Stimulated activated CD4-positive, alpha-beta T cell treated with anti-CD3 and anti-CD28 coated beads, Interleukin-12 subunit alpha, Interleukin-12 subunit beta, amount 100 ng/mL, for 4 hours (primary cell): ENCODE measurements at regions not wholly inside any gene's neighbourhood (a gene's known extent, or its start where the extent isn't known, plus 50 kb on each side); places are given as distances from the start of the nearest gene placed in this dataset.
"Not testable (repeated sequence)": the region's sequence is repeated elsewhere in the genome, so short reads cannot be mapped to it uniquely, and the experiment has no call there.

Experiments
- DNase-seq: peaks from one replicate; pipeline ENCODE4 v3.0.0-alpha.2; 2020

- DNase-seq, result no peak
These were observed 286.3 kb downstream of the RAP2B start for GRCh38 chr3:153448151-153448829.

GRCh38 chr3:153456833-153457545 lies 295.0 kb downstream of the RAP2B start:
- DNase-seq, result no peak

- no peak for DNase-seq
These were observed 296.9 kb downstream of the RAP2B start for GRCh38 chr3:153458881-153459280.

DNA sequence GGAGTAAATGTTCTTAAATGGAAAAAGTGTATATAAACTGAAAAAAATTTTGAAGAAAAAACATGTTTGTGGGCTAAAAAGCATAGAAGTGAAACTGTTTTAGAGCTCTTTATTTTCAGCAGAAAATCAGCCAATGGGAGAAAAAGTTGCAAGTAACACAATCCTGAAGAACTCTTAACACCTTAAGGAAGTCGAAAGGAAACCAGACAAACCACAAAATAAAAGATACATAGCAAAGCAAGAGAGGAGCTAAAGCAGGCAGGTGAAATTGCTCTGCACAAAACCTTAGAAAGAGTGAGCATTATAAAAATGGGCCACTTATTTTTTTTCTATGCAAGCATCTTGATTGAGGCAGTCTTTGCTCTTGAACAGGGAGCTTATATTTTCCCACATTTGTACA lies 300.5 kb downstream of the RAP2B start:
- DNase-seq, result no peak

- DNase-seq, result no peak
These were observed 301.9 kb downstream of the RAP2B start for GRCh38 chr3:153463895-153464294.

DNA sequence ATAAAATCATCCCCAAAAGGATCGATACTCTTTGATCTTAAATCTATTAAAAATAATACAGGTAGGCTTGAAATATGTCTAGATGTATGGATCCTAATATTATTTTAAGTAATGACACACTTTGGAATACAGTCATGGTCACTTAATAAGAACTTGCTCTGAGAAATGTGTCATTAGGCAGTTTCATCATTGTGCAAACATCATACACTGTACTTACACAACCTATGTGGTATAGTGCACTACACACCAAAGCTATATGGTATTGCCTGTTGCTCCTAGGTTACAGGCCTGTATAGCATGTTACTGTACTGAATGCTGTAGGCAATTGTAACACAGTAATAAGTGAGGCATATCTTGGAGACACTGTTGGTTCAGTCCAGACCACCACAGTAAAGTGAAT lies 307.1 kb downstream of the RAP2B start:
- no peak for DNase-seq

DNA sequence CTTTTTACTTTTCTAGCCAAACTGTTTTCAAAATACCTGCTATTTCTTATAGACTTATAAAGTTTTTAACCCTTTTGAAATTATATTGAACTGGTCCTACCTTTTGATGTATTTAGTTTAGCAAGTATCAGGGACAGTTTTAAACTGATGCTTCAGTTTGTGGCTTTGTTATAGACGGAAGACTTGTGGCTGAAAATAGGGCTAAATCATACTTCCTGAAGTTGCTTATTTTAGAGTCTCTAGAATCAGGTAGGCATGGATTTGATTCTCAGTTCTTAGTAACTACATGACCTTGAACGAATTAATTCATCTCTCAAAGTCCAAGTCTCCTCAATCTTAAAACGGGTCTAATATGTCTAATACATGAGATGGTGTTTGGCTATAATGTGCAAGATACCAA lies 322.8 kb downstream of the RAP2B start:
- no peak for DNase-seq

DNA sequence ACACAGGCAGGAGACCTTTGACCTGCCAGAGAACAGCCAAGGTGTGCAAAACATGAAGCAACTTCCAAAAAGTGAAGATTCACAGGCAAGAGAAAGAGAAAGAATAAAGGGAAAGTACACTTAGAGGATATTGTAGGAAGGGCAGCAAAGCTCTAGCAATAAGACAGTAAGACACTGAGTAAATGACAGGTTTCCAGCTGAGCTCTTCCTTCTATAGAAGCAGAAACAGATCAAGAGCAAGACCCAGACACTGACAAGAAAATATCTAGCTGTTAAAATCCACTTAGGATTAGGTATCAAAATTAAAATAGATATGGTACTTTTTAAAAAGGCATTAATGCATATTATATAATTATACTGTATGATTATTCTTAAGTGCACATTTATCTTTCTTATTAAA lies 333.4 kb downstream of the RAP2B start:
- no peak for DNase-seq

DNA sequence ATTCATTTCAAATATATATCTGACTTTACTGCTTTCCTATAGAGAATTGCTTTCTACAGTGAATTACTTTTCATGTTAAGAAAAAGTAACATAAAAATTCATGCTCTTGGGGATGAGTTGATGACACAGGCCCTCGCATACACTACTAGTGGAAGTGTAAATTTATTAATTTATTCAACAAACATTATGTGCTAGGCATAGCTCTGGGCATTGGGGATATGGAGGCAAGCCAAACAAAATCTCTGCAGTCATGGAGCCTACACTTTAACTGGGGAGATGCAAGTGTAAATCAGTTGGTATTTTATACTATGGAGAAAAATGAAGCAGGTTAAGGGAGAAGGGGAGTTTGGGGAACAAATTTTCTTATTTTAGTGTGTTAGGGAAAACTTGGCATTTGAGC lies 340.7 kb downstream of the RAP2B start:
- DNase-seq, result no peak

- DNase-seq, result no peak
These were observed 341.8 kb downstream of the RAP2B start for GRCh38 chr3:153503873-153504272.

DNA sequence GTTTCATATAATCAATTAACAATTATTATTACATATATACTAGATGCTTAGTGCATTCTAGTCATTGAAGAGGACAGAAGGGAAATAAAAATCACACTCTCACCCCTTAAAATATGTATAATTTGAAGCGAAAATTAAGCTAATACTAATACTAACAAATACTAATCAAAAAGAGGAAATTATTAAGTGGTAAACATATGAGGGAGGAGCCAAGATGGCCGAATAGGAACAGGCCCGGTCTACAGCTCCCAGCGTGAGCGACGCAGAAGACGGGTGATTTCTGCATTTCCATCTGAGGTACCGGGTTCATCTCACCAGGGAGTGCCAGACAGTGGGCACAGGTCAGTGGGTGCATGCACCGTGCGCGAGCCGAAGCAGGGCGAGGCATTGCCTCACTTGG lies 344.2 kb downstream of the RAP2B start:
- not testable (repeated sequence) for DNase-seq

DNA sequence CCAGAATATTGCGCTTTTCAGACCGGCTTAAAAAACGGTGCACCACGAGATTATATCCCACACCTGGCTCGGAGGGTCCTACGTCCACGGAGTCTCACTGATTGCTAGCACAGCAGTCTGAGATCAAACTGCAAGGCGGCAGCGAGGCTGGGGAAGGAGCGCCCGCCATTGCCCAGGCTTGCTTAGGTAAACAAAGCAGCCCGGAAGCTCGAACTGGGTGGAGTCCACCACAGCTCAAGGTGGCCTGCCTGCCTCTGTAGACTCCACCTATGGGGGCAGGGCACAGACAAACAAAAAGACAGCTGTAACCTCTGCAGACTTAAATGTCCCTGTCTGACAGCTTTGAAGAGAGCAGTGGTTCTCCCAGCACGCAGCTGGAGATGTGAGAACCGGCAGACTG lies 344.7 kb downstream of the RAP2B start:
- DNase-seq, result not testable (repeated sequence)

GRCh38 chr3:153513236-153513635 lies 351.2 kb downstream of the RAP2B start:
- no peak for DNase-seq

- no peak for DNase-seq
These were observed 366.4 kb downstream of the RAP2B start for GRCh38 chr3:153528473-153528872.

DNA sequence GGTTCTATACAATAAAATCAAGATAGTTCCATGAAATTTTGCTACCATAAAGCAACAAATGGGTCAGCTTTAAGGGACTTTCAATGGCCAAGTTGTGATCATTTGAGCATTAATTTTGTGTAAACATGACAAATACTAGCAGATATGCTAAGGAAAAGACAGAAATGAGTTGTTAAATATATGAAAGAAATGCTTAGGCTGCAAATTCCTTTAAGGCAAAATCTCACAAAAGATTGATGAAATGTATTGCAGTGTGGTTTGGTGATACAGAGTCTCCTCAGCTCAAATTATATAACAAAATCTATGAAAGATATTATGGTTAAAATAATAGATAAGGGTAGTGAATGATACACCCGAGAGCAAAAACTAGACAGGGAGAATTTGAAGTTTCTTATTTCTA lies 377.2 kb downstream of the RAP2B start:
- no peak for DNase-seq

DNA sequence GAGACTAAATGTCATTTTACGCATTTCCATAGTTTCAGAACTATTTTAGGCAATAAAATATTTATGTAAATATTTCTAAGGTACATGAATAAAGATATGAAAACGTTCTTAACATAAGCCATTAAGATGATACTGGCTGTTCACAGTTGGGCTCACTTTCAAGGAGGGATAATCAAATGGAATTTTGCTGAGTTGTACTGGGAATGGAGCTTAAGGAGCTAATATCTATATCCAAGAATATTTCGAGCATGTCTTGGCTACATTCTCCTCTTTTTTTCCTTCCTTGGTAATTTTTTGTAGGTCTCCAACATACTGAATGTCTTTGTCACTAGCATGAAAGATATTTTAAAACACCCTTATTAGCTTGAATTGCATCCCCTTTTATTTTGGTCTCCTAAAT lies 383.4 kb downstream of the RAP2B start:
- no peak for DNase-seq

GRCh38 chr3:153547970-153548369 lies 385.9 kb downstream of the RAP2B start:
- DNase-seq, result no peak

GRCh38 chr3:153549686-153550085 lies 387.7 kb downstream of the RAP2B start:
- DNase-seq, result not testable (repeated sequence)

- DNase-seq, result no peak
These were observed 389.7 kb downstream of the RAP2B start for GRCh38 chr3:153551536-153552285.

DNA sequence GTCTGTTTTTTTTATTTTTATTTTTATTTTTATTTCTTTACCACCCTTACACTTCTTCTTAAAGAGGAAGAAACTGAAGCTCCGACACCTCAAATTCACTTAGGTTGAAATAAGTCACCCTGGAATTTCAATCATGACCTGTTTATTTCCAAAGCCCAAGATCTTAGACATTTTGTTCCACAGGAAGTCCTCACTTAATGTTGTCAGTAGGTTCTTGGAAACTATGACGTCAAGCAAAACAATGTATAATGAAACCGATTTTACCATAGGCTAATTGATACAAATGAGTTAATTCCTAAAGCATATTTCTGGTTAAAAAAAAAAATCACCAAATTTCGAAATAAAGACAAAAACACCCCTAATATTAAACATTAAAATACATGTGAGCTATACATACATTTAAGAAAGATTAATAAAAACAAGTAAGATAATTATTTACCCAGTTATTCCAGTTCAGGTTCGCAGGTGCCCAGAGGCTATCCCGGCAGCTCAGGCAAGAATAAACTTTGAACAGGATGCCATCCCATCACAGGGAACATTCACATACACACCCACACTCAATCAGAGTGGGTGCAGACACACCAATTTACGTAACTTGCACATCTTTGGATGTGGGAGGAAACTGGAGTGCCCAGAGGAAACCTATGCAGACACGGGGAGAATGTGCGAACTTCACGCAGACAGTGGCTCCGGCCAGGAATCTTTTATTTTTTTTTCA lies 391.0 kb downstream of the RAP2B start:
- no peak for DNase-seq

DNA sequence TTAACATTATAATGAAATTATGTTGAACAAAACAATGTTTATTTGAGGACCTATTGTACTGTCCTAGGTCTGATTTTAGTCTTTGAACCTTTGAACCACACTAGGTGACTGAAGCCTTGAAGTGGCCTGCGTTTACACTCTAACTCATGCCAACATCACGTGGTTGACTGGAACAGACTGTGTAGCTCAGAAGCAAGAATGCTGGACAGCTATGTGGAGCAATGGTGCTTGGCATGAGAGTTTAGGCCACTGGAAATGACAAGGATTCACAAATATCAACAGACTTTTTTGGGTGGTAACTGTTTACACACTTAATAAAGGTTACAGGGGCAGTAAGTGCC lies 391.5 kb downstream of the RAP2B start:
- no peak for DNase-seq

DNA sequence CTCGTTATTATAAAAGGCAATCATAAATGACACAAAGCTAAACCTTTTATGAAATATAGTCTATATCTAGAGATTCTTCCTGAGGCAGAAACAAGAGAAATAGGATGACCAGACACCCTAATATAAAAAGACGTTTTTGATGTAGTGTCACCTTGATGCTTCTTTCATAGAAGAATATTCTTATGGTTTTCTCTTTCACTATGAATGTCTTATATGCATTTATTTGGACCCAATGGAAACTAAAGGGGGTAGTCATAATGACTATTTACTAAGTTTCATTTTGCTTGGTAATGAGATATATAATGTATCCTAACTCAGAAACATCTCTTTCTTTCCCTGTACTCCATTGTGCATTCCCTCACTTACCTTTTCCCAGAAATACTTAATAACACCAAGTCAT lies 393.9 kb downstream of the RAP2B start:
- no peak for DNase-seq

- DNase-seq, result not testable (repeated sequence)
These were observed 397.3 kb downstream of the RAP2B start for GRCh38 chr3:153559366-153559765.

GRCh38 chr3:153567011-153567410 lies 405.0 kb downstream of the RAP2B start:
- no peak for DNase-seq
